MM.1S (cell line): ENCODE measurements at regions not wholly inside any gene's neighbourhood (a gene's known extent, or its start where the extent isn't known, plus 50 kb on each side); places are given as distances from the start of the nearest gene placed in this dataset.
"Not testable (repeated sequence)": the region's sequence is repeated elsewhere in the genome, so short reads cannot be mapped to it uniquely, and the experiment has no call there.

Experiments used
- DNase-seq: peaks from one replicate; pipeline ENCODE4 v3.0.0-alpha.2; 2015
- H2AFZ ChIP-seq: fragments of 300-600 bp; sonication (generic); 2 replicates; pipeline ENCODE4 v1.6.0; 2016; ENCODE audit warnings: antibody characterized with exemption, low read length
- H3F3A ChIP-seq: fragments of 300-600 bp; sonication (generic); 2 replicates; pipeline ENCODE4 v1.6.1; 2016; ENCODE audit warnings: mild to moderate bottlenecking, antibody characterized with exemption, low read length, moderate library complexity, mixed read lengths; ENCODE audit not compliant: insufficient read depth
- H3K27ac ChIP-seq: fragments of 300-600 bp; sonication (generic); 2 replicates; pipeline ENCODE4 v1.5.1; 2016; ENCODE audit warnings: mild to moderate bottlenecking, low read length
- H3K27me3 ChIP-seq: fragments of 300-600 bp; sonication (generic); replicated peaks from 2 replicates; pipeline ENCODE4 v1.6.0; 2016; ENCODE audit warnings: low read length; ENCODE audit not compliant: insufficient read depth
- H3K36me3 ChIP-seq: fragments of 300-600 bp; sonication (generic); replicated peaks from 2 replicates; pipeline ENCODE4 v1.6.1; 2016; ENCODE audit warnings: mild to moderate bottlenecking, low read length, mixed read lengths; ENCODE audit not compliant: insufficient read depth
- H3K4me1 ChIP-seq: fragments of 300-600 bp; sonication (generic); 2 replicates; pipeline ENCODE4 v1.6.1; 2016; ENCODE audit warnings: low read length, mixed read lengths
- H3K4me2 ChIP-seq: fragments of 300-600 bp; sonication (generic); 2 replicates; pipeline ENCODE4 v1.6.0; 2016; ENCODE audit warnings: low read depth, low read length
- H3K4me3 ChIP-seq: fragments of 300-600 bp; sonication (generic); 2 replicates; pipeline ENCODE4 v1.5.1; 2016; ENCODE audit warnings: low read length, mixed read lengths
- H3K79me2 ChIP-seq: fragments of 300-600 bp; sonication (generic); 2 replicates; pipeline ENCODE4 v1.6.1; 2016; ENCODE audit warnings: mixed run types, low read length, mixed read lengths
- H3K9ac ChIP-seq: fragments of 300-600 bp; sonication (generic); 2 replicates; pipeline ENCODE4 v1.6.1; 2016; ENCODE audit warnings: low read length, mixed read lengths
- H3K9me2 ChIP-seq: fragments of 300-600 bp; sonication (generic); replicated peaks from 2 replicates; pipeline ENCODE4 v1.6.1; 2016; ENCODE audit warnings: mild to moderate bottlenecking, low read length, mixed read lengths; ENCODE audit not compliant: insufficient read depth
- H3K9me3 ChIP-seq: fragments of 300-600 bp; sonication (generic); replicated peaks from 2 replicates; pipeline ENCODE4 v1.6.1; 2016; ENCODE audit warnings: mild to moderate bottlenecking, low read length, mixed read lengths; ENCODE audit not compliant: insufficient read depth
- H4K20me1 ChIP-seq: fragments of 300-600 bp; sonication (generic); 2 replicates; pipeline ENCODE4 v1.6.1; 2016; ENCODE audit warnings: mild to moderate bottlenecking, low read length, moderate library complexity, mixed read lengths; ENCODE audit not compliant: insufficient read depth
- EZH2 ChIP-seq: fragments of 300-600 bp; sonication (generic); optimal IDR thresholded peaks from 2 replicates; pipeline ENCODE3; 2017; ENCODE audit warnings: low read depth, mild to moderate bottlenecking, antibody characterized with exemption, low read length, mixed read lengths
- EZH2phosphoT487 ChIP-seq: fragments of 300-600 bp; sonication (generic); IDR thresholded peaks from 2 replicates; pipeline ENCODE4 v1.6.1; 2018; ENCODE audit warnings: antibody characterized with exemption, low read length
- TF ChIP-seq, protein P1 (sequence below): fragments of 300-600 bp; sonication (generic); IDR thresholded peaks from 2 replicates; pipeline ENCODE4 v1.5.1; 2016; ENCODE audit warnings: antibody characterized with exemption, low read length, mixed read lengths

DNA sequence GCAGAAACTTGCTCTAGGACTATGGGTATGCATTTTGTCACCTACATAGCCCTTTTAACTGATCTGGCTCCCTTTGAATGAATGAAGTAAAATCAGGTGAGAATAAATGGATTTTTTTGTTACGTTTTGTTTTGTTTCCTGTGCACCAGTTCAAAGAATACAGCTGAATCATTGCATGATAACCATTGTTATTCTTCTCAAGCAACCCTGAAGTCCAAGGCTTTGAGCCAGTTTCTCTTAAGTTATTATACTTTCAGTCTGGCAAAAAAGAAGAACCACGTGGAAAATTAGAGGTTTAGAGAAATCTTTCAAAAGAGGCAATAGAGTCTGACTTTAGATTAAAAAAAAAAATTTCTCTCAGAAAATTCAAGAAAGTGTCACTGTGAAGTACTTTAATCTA, 398.6 kb upstream of the TECRL start:
- Histone ChIP-seq H3K27me3 (no peaks in the 10 kb centered on the region), H3K9me3 (no peaks in the 10 kb centered on the region), H3K4me3 (no peak overlapping the region), H3F3A (no peaks in the 10 kb centered on the region), H3K79me2 (no peaks in the 10 kb centered on the region), H3K9me2 (no peaks in the 10 kb centered on the region), H3K36me3 (no peaks in the 10 kb centered on the region), H3K27ac (no peak overlapping the region), H3K4me1 (no peaks in the 10 kb centered on the region), H3K4me2 (no peak overlapping the region), H3K9ac (no peak overlapping the region), H2AFZ (no peak overlapping the region), H4K20me1 (no peaks in the 10 kb centered on the region)
- TF ChIP-seq EZH2phosphoT487 (no peak), EZH2 (no peak)
- TF ChIP-seq, protein P1, sequence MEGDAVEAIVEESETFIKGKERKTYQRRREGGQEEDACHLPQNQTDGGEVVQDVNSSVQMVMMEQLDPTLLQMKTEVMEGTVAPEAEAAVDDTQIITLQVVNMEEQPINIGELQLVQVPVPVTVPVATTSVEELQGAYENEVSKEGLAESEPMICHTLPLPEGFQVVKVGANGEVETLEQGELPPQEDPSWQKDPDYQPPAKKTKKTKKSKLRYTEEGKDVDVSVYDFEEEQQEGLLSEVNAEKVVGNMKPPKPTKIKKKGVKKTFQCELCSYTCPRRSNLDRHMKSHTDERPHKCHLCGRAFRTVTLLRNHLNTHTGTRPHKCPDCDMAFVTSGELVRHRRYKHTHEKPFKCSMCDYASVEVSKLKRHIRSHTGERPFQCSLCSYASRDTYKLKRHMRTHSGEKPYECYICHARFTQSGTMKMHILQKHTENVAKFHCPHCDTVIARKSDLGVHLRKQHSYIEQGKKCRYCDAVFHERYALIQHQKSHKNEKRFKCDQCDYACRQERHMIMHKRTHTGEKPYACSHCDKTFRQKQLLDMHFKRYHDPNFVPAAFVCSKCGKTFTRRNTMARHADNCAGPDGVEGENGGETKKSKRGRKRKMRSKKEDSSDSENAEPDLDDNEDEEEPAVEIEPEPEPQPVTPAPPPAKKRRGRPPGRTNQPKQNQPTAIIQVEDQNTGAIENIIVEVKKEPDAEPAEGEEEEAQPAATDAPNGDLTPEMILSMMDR: no peak
- DNase-seq: no peak

DNA sequence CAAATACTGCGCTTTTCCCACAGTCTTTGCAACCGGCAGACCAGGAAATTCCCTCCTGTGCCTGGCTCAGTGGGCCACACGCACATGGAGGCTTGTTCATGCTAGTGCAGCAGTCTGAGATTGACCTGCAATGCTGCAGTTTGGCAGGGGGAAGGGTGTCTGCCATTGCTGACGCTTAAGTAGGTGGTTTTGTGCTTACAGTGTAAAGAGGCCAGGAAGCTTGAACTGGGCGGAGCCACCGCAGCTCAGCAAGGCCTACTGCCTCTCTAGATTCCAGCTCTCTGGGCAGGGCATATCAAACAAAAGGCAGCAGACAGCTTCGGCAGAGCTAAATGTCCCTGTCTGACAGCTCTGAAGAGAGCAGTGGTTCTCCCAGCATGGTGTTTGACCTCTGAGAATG, 390.5 kb upstream of the TECRL start:
- H3K36me3 ChIP-seq: no peaks in the 10 kb centered on the region
- no peaks in the 10 kb centered on the region for H3K79me2 ChIP-seq
- H3K9me3 ChIP-seq: no peaks in the 10 kb centered on the region
- no peak for DNase-seq
- H3K4me2 ChIP-seq: no peak overlapping the region
- H3K27me3 ChIP-seq: no peaks in the 10 kb centered on the region
- H3K9me2 ChIP-seq: no peaks in the 10 kb centered on the region
- no peaks in the 10 kb centered on the region for H4K20me1 ChIP-seq
- TF ChIP-seq EZH2phosphoT487 (no peak), EZH2 (no peak)
- TF ChIP-seq, protein P1: no peak
- H2AFZ ChIP-seq: no peak overlapping the region
- no peaks in the 10 kb centered on the region for H3F3A ChIP-seq
- no peaks in the 10 kb centered on the region for H3K4me1 ChIP-seq
- no peak overlapping the region for H3K4me3 ChIP-seq
- H3K9ac ChIP-seq: no peak overlapping the region
- H3K27ac ChIP-seq: no peak overlapping the region

DNA sequence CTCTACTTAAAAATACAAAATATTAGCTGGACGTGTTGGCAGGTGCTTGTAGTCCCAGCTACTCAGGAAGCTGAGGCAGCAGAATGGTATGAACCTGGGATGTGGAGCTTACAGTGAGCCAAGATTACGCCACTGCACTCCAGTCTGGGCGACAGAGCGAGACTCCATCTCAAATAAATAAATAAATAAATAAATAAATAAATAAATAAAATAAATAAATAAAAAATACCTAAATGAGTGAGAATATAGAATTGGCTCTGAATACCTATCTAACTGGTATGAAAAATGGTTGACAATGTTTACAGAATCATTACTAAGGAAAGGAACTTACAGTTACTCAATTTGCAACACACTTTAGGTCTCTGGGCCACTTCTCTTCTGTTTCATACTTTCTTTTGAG, 389.6 kb upstream of the TECRL start:
- not testable (repeated sequence) for H3F3A ChIP-seq

DNA sequence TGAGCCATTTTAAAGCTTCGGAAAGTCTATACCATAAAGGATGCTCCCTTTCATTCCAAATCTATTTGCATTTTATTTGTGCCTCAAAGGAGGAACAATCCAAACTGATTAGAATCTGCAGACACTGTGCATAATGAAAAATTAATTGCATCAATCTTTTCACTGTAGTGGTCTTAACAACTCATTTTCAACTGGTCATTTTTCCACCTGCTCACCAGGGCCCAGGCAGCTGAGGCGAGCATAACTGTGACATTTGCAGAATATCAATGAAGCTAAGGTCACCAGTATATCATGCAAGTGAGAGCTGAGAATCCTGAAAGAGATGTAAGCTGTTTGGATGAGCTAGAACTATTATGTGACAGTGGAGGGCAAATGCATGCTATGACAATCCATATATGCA, 387.3 kb upstream of the TECRL start:
- H3K27me3 ChIP-seq: no peaks in the 10 kb centered on the region
- H3K4me2 ChIP-seq: no peak overlapping the region
- H3K9me2 ChIP-seq: no peaks in the 10 kb centered on the region
- no peaks in the 10 kb centered on the region for H3K9me3 ChIP-seq
- no peak overlapping the region for H3K4me3 ChIP-seq
- no peaks in the 10 kb centered on the region for H3F3A ChIP-seq
- 0 out of 2 replicates have a peak overlapping the region, but pooled peaks have one; percentile 16 for H2AFZ ChIP-seq
- no peaks in the 10 kb centered on the region for H3K4me1 ChIP-seq
- no peak overlapping the region for H3K9ac ChIP-seq
- H3K36me3 ChIP-seq: no peaks in the 10 kb centered on the region
- no peak for TF ChIP-seq EZH2
- TF ChIP-seq EZH2phosphoT487: no peak
- TF ChIP-seq, protein P1: no peak
- H4K20me1 ChIP-seq: no peaks in the 10 kb centered on the region
- H3K79me2 ChIP-seq: no peaks in the 10 kb centered on the region
- no peak for DNase-seq
- no peak overlapping the region for H3K27ac ChIP-seq

More for the DNA sequence above, 389.6 kb upstream of the TECRL start:
- H3K4me2 ChIP-seq, H3K79me2 ChIP-seq, H3K27me3 ChIP-seq, H3K4me3 ChIP-seq, H3K9me2 ChIP-seq, H3K36me3 ChIP-seq, H4K20me1 ChIP-seq, H3K9me3 ChIP-seq, DNase-seq, H3K27ac ChIP-seq, H3K9ac ChIP-seq, H3K4me1 ChIP-seq, H2AFZ ChIP-seq: not testable (repeated sequence)
